Psoas muscle (tissue), 7 donors: ENCODE measurements at regions not wholly inside any gene's neighbourhood (a gene's known extent, or its start where the extent isn't known, plus 50 kb on each side); places are given as distances from the start of the nearest gene placed in this dataset.

Experiments used
- ATAC-seq, 4 donors: fragments of 200-7000 bp; cut with Tn5 transposase; one replicate each; pipeline ENCODE4 v1.9.1; 2020; ENCODE audit warnings: moderate library complexity in 3 of 4, mild to moderate bottlenecking in 2 of 4
- DNase-seq, 2 donors: peaks; one replicate each; pipeline ENCODE4 v3.0.0-alpha.2; 2020
- H3K27ac ChIP-seq: fragments of 200-600 bp; one replicate; pipeline ENCODE4 v1.8.0; 2022
- H3K27me3 ChIP-seq, 3 donors: fragments of 200-600 bp in 1 of 3; one replicate each; pipeline versions ENCODE4 v1.6.1 to v1.8.0; 2013 to 2022; ENCODE audit warnings: low read length in 2 of 3, mild to moderate bottlenecking in 2 of 3, moderate library complexity in 1 of 3; ENCODE audit not compliant: insufficient read depth in 3 of 3
- H3K36me3 ChIP-seq, 2 donors: fragments of 200-600 bp in 1 of 2; one replicate each; pipeline versions ENCODE4 v1.6.1 to v1.8.0; 2013 to 2022; ENCODE audit warnings: low read depth in 1 of 2, mild to moderate bottlenecking in 1 of 2, moderate library complexity in 1 of 2; ENCODE audit not compliant: insufficient read depth in 1 of 2
- H3K4me1 ChIP-seq: fragments of 200-600 bp; one replicate; pipeline ENCODE4 v1.8.0; 2022
- H3K4me3 ChIP-seq: fragments of 200-600 bp; one replicate; pipeline ENCODE4 v1.8.0; 2022; ENCODE audit warnings: mild to moderate bottlenecking
- H3K9me3 ChIP-seq: fragments of 200-600 bp; one replicate; pipeline ENCODE4 v1.8.0; 2022
- WGBS, 3 donors: extraction: QIAGEN DNeasy Blood & Tissue Kit; methylation state at CpG; one replicate each; pipeline versions ENCODE4 v1.1.6 to v1.1.7; 2013; 5-methylcytosine and 5-hydroxymethylcytosine counted together
- intact Hi-C, 2 donors: fragments of 100-400 bp; cut with DNase I; formaldehyde crosslinking; loops; one replicate each; pipeline versions ENCODE4 v1.11.0 to v1.14.2; 2022
- TF ChIP-seq, protein P1 (sequence below): fragments of 200-600 bp; IDR thresholded peaks from one replicate; pipeline ENCODE4 v1.8.0; 2022; ENCODE audit warnings: antibody characterized with exemption
- donor health status: healthy with polysubstance abuse.
- donor health status: DM: no; HTN: no; CAD: no; lungs with moderate emphysema.
- donor health status: Bipolar disorder and iron deficiency.
- donor health status: healthy.
- donor health status: DM: yes; HTN: yes; CAD: no.
- donor health status: DM: no; HTN: no; CAD: no.
- donor health status: DM: yes; HTN: yes; CAD: no.

DNA sequence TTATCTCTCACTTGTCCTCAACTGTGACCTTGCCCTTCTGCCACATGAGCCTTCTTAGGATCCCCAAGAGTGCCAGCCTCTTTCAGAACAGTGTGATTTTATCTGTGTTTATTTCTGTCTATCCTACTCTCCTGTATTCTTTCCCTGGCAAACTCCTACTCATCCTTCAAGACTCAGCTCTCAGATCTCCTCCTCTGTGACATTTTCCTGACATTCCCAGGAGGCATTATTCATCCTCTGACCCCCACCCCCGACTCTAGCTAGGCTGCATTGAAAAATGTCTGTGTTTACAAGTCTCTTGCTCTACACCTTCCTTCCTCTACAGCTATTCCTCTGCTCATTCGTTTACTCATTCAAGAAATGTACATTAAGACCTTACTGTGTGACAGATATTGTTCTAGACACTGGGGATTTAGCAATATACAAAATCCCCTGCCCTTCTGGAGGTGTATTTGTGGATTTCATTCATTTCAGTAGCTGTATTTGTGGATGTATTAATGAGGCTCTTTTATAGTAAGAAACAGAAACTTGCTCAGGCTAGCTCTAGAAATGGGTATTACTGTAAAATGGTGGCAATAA lies 61.4 kb upstream of the COMTD1 start:
- no peak for DNase-seq
- intact Hi-C loops: loop anchor here in 1 of 2 donors (5.0 kb wide), 1 partner anchor 105 kb away; the partner anchor contains the start of gene ZNF503
- peak overlapping the region; percentile 83 for H3K4me3 ChIP-seq
- peak overlapping the region; percentile 97 for H3K27ac ChIP-seq
- TF ChIP-seq, protein P1, sequence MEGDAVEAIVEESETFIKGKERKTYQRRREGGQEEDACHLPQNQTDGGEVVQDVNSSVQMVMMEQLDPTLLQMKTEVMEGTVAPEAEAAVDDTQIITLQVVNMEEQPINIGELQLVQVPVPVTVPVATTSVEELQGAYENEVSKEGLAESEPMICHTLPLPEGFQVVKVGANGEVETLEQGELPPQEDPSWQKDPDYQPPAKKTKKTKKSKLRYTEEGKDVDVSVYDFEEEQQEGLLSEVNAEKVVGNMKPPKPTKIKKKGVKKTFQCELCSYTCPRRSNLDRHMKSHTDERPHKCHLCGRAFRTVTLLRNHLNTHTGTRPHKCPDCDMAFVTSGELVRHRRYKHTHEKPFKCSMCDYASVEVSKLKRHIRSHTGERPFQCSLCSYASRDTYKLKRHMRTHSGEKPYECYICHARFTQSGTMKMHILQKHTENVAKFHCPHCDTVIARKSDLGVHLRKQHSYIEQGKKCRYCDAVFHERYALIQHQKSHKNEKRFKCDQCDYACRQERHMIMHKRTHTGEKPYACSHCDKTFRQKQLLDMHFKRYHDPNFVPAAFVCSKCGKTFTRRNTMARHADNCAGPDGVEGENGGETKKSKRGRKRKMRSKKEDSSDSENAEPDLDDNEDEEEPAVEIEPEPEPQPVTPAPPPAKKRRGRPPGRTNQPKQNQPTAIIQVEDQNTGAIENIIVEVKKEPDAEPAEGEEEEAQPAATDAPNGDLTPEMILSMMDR: no peak
- peaks cover 19% of the 10 kb centered on the region for H3K4me1 ChIP-seq
- H3K27me3 ChIP-seq: no peaks in the 10 kb centered on the region
- no peaks in the 10 kb centered on the region for H3K9me3 ChIP-seq
- ATAC-seq: no peak
- 45 to 52% (median 52%) methylated on average over 2 of the region's 2 CpGs for WGBS, 3 donors
- H3K36me3 ChIP-seq: no peaks in the 10 kb centered on the region

DNA sequence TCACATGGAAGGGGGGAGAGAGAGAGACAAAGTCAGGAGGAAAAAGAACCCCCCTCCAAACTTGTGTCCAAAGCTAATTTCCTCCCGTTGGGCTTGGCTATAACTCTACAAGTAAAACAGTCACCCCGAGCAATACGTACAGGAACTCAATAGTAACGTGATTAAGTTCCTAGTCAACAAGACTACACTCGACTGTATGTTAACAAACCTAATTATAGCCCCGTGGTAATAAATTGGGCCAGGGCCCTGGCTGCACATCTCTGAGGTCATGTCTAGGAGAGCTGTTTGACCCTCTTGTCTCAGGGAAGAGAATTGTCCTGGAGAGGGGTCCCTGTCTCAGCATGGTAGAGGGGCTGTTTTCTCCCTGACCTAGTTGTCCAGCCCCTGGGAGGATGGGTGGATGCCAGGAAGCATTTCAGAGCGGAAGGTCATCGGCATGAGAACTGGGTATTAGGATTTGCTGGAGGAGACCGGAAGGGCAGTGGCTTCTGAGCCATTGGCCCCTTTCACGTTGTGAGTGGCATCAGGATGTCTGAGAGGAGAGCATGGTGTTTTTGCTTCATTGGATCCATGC lies 60.2 kb upstream of the COMTD1 start:
- intact Hi-C loops: loop anchor here in 1 of 2 donors (5.0 kb wide), 1 partner anchor 106 kb away; the partner anchor contains the start of gene ZNF503
- Histone ChIP-seq H3K27me3 (no peaks in the 10 kb centered on the region), H3K9me3 (no peaks in the 10 kb centered on the region), H3K36me3 (no peaks in the 10 kb centered on the region), H3K4me1 (peaks cover 19% of the 10 kb centered on the region), H3K27ac (peak overlapping the region; percentile 97), H3K4me3 (peak overlapping the region; percentile 83)
- WGBS, 3 donors: 18 to 29% (median 20%) methylated on average over 10 of the region's 10 CpGs
- TF ChIP-seq, protein P1: no peak
- DNase-seq (peak in 1 of 2 donors; percentile 63), ATAC-seq (peak; percentile 59 to 86 (median 81))

DNA sequence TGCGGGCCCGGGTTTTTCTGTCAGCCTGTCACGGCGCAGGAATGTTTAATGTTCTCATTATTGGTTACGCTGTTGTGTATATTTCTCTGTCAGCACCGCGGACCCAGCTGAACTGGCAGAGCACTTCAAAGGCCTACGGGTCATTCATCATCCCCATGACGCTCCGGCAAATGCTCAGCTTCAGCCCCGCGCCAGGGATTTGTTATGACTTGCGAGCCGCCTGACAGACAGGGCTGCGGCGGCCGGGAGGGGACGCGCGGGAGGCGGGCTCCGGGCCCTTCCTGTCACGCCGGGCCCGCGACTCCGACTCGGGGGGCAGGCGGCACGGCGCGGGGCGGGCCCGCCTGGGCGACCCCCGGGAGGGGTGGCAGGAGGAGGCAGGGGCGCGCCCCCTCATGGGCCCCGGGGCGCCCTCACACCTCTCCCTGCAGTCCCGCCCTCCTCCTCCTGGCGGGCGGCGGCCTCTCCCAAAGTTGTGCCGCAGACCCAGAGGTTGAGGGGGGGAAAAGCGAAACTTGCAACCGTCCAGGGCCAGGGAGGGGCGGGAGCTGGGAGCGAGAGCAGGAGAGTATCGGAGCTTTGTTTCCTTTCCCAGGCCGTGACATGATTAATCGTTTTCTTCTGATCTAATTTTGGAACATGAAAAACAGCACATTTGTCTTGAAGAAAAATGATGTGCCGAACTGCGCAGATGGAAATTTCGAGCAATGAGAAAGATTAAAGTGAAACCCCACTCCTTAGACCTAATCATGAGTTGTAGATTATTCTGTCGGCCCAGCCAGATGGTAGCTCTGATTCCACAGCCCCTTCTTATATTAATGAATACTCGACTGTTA lies 59.3 kb upstream of the COMTD1 start:
- Histone ChIP-seq H3K9me3 (peaks cover 5% of the 10 kb centered on the region), H3K36me3 (no peaks in the 10 kb centered on the region), H3K4me1 (peaks cover 19% of the 10 kb centered on the region), H3K27me3 (no peaks in the 10 kb centered on the region), H3K27ac (peak overlapping the region; percentile 97), H3K4me3 (peak overlapping the region; percentile 83)
- ATAC-seq (peak; percentile 83 to 87 (median 84)), DNase-seq (peak; percentile 85 to 90)
- TF ChIP-seq, protein P1: peak; percentile 29
- 0% methylated on average over 38 to 56 of the region's 57 CpGs for WGBS, 3 donors
- intact Hi-C loops: loop anchor here in 1 of 2 donors (5.0 kb wide), 1 partner anchor 107 kb away; the partner anchor contains the start of gene ZNF503

DNA sequence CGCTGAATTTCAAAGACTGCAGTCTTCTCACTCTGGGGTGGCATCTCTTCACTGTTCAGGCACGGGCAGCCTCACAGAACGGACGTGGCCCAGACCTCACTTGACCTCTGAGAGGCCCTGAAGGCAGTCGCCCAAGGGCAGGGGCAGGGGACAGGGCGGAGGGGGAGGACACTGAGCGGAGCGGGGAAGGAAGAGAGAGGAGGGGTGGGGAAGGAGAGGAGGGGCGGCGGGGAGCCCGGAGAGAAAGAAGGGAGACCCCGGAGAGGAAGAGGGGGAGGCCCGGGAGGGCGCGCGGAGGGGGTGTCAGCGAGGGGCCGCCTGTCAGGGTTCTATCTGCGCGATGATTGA lies 58.7 kb upstream of the COMTD1 start:
- DNase-seq (peak; percentile 52 to 74), ATAC-seq (peak; percentile 58 to 63 (median 62))
- no peaks in the 10 kb centered on the region for H3K27me3 ChIP-seq
- TF ChIP-seq, protein P1: no peak
- intact Hi-C loops: no loop called here
- peak overlapping the region; percentile 97 for H3K27ac ChIP-seq
- peak overlapping the region; percentile 83 for H3K4me3 ChIP-seq
- WGBS, 3 donors: 1 to 4% (median 1%) methylated on average over 16 to 20 of the region's 20 CpGs
- peaks cover 19% of the 10 kb centered on the region for H3K4me1 ChIP-seq
- H3K9me3 ChIP-seq: peaks cover 8% of the 10 kb centered on the region
- H3K36me3 ChIP-seq: no peaks in the 10 kb centered on the region
